ENCODE measurements at regions not wholly inside any gene's neighbourhood (a gene's known extent, or its start where the extent isn't known, plus 50 kb on each side); places are given as distances from the start of the nearest gene placed in this dataset.

DNA sequence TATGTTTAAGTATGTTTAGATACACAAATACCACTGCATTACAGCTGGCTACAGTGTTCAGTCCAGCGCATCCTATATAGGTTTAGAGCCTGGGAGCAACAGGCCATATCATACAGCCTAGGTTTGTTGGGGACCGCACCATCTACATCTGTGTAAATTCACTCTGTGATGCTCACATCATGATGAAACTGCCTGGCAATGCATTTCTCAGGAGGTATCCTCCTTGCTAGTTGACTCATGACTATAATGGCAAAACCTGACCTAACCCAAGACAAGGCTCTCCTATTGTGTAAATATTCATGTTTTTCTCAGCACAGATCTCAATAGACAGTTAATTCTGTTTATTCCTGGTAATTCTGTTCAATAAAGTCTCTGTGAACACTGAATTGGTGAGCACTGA lies 240.7 kb upstream of the PFKP start:
- TF ChIP-seq CTCF (conservative IDR thresholded peaks at IDR 0.05; ENCODE audit: low read depth, low read length): no peak
- TF ChIP-seq CEBPB (IDR thresholded peaks at IDR 0.05; ENCODE audit: low read depth, low read length): no peak
- no peak for TF ChIP-seq NFE2L2 (IDR thresholded peaks at IDR 0.05; ENCODE audit: low read depth, low read length)
- TF ChIP-seq SMC3 (IDR thresholded peaks at IDR 0.05; ENCODE audit: low read depth, low read length): no peak
